Activated CD8-positive, alpha-beta memory T cell treated with anti-CD3 and anti-CD28 coated beads for 48 hours (primary cell): ENCODE measurements at regions not wholly inside any gene's neighbourhood (a gene's known extent, or its start where the extent isn't known, plus 50 kb on each side); places are given as distances from the start of the nearest gene placed in this dataset.

Source experiments
- DNase-seq, 3 experiments: peaks; one replicate each; pipeline ENCODE4 v3.0.0-alpha.2; 2020; ENCODE audit warnings: low read depth in 2 of 3, low spot score in 2 of 3

DNA sequence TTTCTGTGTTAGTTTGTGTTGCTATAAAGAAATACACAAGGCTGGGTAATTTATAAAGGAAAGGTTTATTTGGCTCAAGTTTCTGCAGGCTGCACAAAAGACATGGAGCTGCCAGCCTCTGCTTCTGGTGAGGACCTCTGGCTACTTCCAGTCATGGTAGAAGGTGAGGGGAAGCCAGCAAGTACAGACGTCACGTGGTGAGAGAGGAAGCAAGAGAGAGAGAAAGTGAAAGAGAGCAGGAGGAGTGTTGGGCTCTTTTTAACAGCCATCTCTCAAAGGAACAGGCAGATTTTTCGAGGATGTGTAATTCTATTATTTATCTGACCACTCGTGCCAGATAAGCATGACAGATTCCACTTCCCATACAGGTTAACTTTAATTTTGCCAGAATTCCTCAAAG is 1199.1 kb downstream of the ADGRL3 start:
- DNase-seq = no peak

- DNase-seq = no peak
Measured at GRCh38 chr4:62398318-62398717, 1198.2 kb downstream of the ADGRL3 start.

- no peak for DNase-seq
Measured at GRCh38 chr4:62394766-62395165, 1194.6 kb downstream of the ADGRL3 start.

GRCh38 chr4:62387808-62388207 is 1187.7 kb downstream of the ADGRL3 start:
- DNase-seq = no peak

DNA sequence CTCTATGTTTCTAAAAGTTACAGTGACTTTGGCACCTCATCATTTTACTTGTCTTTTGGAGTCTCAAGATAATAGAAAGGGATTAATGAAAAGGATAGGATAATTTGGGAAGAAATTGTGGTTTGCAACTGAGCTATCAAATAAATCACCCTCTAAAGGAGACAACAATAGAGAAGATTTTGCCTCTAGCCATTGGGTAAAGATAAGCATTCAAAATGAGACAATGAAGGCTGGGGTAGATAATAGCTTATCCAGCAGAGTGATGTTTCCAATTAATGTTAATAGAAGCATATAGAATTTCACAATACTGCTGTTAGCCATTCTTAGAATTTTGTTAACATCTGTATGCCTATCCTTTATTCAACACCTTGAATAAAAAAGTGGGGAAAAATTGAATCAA is 1177.6 kb downstream of the ADGRL3 start:
- no peak for DNase-seq

DNA sequence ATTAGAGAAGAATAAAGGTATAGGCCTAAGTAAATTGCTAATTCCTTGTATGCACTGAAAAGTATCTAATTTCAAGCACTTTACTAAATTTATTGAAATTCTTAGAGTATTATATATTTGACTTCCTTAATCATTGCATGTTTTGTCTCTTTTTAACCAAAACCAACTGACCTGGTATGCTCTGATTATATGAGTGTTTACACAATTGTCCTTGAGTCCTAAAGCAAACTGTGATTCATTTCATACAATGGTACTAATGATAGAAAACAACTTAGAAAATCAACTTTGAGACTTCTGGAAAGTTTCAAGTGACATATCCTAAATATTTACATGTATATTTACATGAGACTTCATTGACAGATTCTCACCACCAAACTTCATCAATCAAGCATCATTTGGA is 1177.1 kb downstream of the ADGRL3 start:
- DNase-seq = no peak

DNA sequence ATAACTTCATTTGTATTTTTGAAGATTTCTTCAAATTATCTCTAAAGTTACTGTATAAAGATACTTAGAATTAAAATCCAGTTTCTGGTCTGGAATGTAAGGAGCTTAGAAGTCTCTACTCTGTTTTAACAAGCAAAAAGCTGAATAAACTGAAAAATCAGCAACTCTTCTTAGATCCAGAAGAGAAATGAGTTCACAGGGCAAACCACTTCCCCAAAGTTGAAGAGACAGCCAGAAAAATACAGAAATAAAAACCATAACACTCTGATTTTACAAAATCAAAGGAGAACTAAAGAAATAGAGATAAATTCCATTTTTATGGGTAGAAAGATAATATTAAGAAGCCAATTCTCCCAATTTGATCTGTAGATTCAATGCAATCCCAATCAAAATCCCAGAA is 1166.8 kb downstream of the ADGRL3 start:
- no peak for DNase-seq

- no peak for DNase-seq
Measured at GRCh38 chr4:62360156-62360545, 1160.0 kb downstream of the ADGRL3 start.

DNA sequence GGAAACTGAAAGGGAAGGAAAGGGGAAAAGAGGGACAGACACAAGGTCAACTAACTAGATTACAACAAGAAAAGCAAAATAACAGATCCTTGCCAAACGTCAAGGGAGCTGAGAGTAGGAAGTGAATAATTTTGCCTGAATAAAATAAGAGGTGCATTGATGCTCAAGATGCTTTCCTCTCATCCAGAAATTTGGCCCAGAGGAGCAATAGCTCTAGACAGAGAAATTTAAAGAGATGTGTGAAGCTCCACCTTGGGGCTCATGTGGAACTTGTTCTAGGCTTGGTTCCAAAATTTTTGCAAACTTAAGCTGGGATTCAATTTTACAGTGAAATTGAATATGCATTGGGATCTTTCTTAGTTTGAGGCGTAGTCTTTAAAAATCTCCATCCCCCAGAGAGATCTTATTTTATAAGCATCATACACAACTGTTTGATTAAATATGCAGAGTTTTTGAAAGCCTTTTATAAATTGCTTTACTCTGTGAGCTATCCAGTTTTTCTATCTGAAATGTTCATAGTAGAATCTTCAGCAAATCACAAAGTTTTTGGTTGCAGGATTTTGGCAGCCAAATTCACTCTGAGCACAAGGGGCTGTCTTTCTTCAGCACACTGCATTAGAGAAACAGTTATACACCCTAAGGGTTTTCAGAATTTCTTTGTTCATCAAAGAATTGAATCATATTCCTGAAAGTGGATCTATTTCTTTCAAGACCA is 1159.5 kb downstream of the ADGRL3 start:
- DNase-seq = no peak

DNA sequence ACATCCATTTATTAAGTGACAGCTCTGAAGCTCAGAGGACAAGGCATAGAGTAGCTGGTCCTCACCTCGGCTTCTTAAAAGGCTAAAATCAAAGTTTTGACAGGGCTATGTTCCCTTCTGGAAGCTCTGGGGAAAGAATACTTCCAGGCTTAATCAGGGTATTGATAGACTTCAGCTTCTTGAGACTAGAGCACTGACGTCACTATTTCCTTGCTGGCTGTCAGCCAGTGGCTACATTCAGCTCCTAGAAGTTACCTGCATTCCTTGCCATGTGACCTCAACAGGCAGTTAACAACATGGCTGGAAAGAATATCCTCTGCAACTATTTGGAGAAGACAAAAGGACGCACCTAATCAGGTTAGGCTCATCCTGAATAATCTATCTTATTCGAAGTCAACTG is 1144.8 kb downstream of the ADGRL3 start:
- DNase-seq = no peak

DNA sequence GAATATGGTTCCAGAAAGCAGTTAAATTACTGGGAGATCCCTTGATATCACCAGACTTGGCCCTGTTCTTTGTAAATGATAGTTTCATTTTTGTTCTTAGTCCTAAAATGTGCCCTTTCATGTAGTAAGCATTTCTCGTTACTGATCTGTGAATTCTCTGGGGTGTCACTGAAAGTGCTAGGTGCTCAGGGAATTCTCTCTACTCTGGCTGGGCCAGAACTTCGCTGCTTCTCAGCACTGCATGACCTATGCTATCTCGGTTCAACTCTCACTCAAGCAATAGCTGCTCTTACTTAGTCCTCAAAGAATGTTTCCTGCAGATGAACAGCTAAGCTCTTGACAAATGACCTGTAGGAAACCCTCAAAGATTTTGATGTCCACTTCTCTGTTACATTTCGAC is 1144.3 kb downstream of the ADGRL3 start:
- DNase-seq = no peak

DNA sequence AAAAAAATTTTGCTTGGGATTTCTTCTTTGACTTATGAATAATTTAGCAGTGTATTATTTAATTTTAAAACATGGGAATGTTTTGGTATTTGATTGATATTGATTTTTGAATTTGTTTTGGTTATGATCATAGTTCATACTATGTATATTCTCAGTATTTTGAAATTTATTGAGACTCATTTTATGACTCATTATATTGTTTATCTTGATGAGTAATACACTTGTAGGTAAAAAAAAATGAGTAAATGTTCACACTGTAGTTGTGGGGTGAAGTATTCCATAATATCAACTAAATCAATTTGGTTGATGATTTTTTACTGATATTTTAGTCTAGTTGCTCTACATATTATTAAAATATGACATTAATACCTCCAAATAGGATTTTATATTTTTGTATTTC is 1142.2 kb downstream of the ADGRL3 start:
- no peak for DNase-seq

GRCh38 chr4:62328526-62328925 is 1128.4 kb downstream of the ADGRL3 start:
- no peak for DNase-seq

- DNase-seq = no peak
Measured at GRCh38 chr4:62327612-62328297, 1127.6 kb downstream of the ADGRL3 start.

DNA sequence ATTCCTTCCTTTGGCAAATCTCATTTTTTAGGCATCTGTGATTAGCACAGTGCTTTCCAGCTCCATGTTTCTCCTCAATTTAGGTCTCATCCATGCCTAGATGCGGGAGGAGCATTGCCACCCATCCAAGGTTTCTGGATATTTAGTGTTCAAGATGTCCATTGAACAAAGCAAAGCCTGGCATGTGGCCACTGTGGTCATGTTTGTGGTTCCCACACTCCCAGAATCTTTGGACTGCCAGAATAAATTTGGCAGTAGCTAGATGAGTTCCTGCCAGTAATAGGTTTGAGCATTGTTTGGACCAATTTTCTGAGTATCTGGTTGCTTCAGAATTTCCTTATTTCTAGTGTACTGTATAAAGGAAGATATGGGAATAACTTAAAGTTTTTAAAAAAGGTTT is 1124.1 kb downstream of the ADGRL3 start:
- no peak for DNase-seq

GRCh38 chr4:62320612-62321011 is 1120.5 kb downstream of the ADGRL3 start:
- DNase-seq = no peak

DNA sequence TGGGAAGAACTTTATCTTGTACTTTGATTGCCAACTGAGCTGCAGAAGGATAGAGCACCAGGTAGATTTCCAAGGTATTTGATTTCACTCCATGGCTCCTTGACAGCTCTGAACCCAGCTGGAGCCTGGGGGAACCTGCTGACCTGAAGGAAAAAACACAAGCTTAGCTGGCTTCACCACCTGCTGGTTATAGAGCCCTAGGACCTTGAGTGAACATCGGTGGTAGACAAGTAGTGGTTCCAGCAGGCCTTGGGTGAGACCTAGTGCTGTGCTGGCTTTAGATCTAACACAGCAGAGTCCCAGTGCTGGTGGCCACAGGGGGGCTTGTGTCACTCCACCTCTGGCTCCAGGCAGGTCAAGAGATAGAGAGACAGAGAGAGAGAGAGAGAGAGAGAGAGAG is 1102.6 kb downstream of the ADGRL3 start:
- no peak for DNase-seq

GRCh38 chr4:62301500-62301899 is 1101.4 kb downstream of the ADGRL3 start:
- DNase-seq = no peak

- DNase-seq = no peak
Measured at GRCh38 chr4:62293551-62293950, 1093.4 kb downstream of the ADGRL3 start.

DNA sequence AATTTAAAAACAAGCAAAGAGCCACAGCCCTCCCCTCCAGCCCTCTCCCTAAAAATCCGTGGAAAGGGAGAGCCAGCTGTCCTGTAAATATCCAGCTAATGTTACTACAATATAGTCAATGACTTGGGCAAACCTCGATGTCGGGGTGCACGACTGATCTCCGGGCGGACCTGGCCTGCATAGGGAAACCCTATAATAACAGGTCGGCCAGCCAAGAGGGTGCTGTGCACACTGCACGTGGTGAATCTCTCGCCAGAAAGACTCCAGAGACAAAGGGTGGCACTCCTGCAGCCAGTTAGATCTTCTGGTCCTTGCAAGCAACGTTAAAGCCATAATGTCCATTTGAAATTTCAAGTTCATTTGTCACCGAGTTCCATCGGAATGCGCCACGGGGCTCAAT is 1092.8 kb downstream of the ADGRL3 start:
- DNase-seq = no peak

DNA sequence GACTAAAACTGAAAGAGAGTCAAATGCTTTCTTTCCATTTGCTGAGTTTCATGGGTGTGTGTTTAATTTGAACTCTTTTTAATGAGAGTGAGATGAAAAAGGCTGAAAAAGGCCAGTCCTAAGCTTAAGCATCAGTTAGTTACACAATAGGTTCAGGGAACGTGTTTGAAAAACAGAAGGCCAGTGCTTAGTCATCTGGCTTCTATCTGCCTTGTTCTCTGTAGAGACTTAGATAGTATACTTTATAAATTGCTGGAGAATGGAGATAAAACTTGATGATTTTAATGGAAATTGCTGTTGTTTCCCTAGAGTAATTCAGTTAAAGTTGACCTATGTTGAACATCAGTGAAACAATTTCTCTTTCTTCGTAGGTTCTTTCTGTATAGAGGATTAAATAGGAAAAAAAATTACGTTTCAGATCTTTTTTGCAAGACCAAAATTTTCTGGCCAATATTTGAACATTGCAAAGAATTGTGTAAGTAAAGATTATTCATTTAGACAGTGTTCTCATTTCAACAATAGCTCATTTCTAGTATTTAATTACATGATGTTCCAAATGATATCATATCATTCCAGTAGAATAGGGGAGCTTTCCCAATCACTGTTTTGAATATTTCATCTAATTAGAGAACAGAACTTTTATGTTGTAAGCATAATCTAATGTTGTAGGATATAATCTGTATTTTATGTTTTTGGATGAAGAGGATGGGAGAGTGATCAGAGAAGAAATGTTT is 1088.8 kb downstream of the ADGRL3 start:
- no peak for DNase-seq

DNA sequence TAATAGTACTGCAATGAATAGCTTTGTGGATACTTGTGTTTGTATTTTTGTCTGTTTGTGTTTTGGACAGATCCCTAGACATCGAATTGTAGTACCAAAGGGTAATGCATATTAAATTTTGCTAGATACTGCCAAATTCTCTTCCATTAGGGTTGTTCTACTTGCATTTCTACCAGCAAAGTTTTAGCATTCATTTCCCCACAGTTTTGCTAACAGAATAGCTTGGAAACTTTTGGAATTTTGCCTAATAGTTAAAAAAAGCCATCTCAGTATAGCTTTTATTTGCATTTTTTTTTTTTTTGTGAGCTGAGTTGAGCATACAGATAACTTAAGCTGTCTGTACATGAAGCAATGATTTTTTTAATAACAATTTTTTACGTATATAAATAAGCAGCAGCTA is 1084.9 kb downstream of the ADGRL3 start:
- no peak for DNase-seq
